Right renal pelvis (tissue), 4 donors: ENCODE measurements at regions not wholly inside any gene's neighbourhood (a gene's known extent, or its start where the extent isn't known, plus 50 kb on each side); places are given as distances from the start of the nearest gene placed in this dataset.

ENCODE experiments used
- DNase-seq, 4 donors: peaks; one replicate each; pipeline ENCODE4 v3.0.0-alpha.2; 2013; ENCODE audit warnings: low read depth in 4 of 4, low spot score in 3 of 4, missing footprints in 1 of 4

GRCh38 chr9:2303056-2303455 lies 287.9 kb downstream of the SMARCA2 start:
- no peak for DNase-seq

- no peak for DNase-seq
Measured at GRCh38 chr9:2307480-2307879, 292.3 kb downstream of the SMARCA2 start.

- no peak for DNase-seq
Measured at GRCh38 chr9:2311920-2312319, 296.8 kb downstream of the SMARCA2 start.

- DNase-seq = no peak
Measured at GRCh38 chr9:2313512-2313911, 298.4 kb downstream of the SMARCA2 start.

GRCh38 chr9:2317591-2317990 lies 302.4 kb downstream of the SMARCA2 start:
- DNase-seq = no peak

GRCh38 chr9:2319421-2319820 lies 302.2 kb upstream of the VLDLR start:
- no peak for DNase-seq

- no peak for DNase-seq
Measured at GRCh38 chr9:2320114-2320513, 301.5 kb upstream of the VLDLR start.

- DNase-seq = no peak
Measured at GRCh38 chr9:2320632-2321031, 301.0 kb upstream of the VLDLR start.

GRCh38 chr9:2321523-2322148 lies 300.0 kb upstream of the VLDLR start:
- DNase-seq = no peak

GRCh38 chr9:2324742-2325141 lies 296.8 kb upstream of the VLDLR start:
- no peak for DNase-seq

- DNase-seq = no peak
Measured at GRCh38 chr9:2332663-2333062, 288.9 kb upstream of the VLDLR start.

GRCh38 chr9:2335260-2335659 lies 286.3 kb upstream of the VLDLR start:
- DNase-seq = no peak

GRCh38 chr9:2336055-2336454 lies 285.5 kb upstream of the VLDLR start:
- DNase-seq = no peak

GRCh38 chr9:2337131-2337530 lies 284.5 kb upstream of the VLDLR start:
- no peak for DNase-seq

GRCh38 chr9:2337627-2338026 lies 284.0 kb upstream of the VLDLR start:
- no peak for DNase-seq

GRCh38 chr9:2338777-2339365 lies 282.7 kb upstream of the VLDLR start:
- no peak for DNase-seq

GRCh38 chr9:2339416-2339815 lies 282.2 kb upstream of the VLDLR start:
- DNase-seq = no peak

- DNase-seq = no peak
Measured at GRCh38 chr9:2340046-2340760, 281.4 kb upstream of the VLDLR start.

GRCh38 chr9:2341126-2341525 lies 280.5 kb upstream of the VLDLR start:
- no peak for DNase-seq

- DNase-seq = no peak
Measured at GRCh38 chr9:2341956-2342355, 279.6 kb upstream of the VLDLR start.

GRCh38 chr9:2343756-2344155 lies 277.8 kb upstream of the VLDLR start:
- DNase-seq = no peak

GRCh38 chr9:2344436-2344835 lies 277.2 kb upstream of the VLDLR start:
- no peak for DNase-seq
